Nephron (organoid): ENCODE measurements at regions not wholly inside any gene's neighbourhood (a gene's known extent, or its start where the extent isn't known, plus 50 kb on each side); places are given as distances from the start of the nearest gene placed in this dataset.

Source experiments
- H3K27ac Mint-ChIP-seq, 3 experiments: 2 replicates each; pipeline ENCODE4 v1.8.0; 2020; ENCODE audit warnings: mixed read lengths in 3 of 3, mild to moderate bottlenecking in 2 of 3, moderate library complexity in 1 of 3
- H3K27me3 Mint-ChIP-seq: 2 replicates; pipeline ENCODE4 v1.8.0; 2021; ENCODE audit warnings: low read depth, mild to moderate bottlenecking, moderate library complexity, mixed read lengths
- H3K36me3 Mint-ChIP-seq: 2 replicates; pipeline ENCODE4 v1.8.0; 2020; ENCODE audit warnings: low read depth, mixed read lengths
- H3K4me1 Mint-ChIP-seq: 2 replicates; pipeline ENCODE4 v1.8.0; 2020; ENCODE audit warnings: mixed read lengths
- H3K4me3 Mint-ChIP-seq, 3 experiments: 2 replicates each; pipeline ENCODE4 v1.8.0; 2020; ENCODE audit warnings: mild to moderate bottlenecking in 3 of 3, mixed read lengths in 3 of 3, moderate library complexity in 2 of 3
- H3K9me3 Mint-ChIP-seq: 2 replicates; pipeline ENCODE4 v1.8.0; 2020; ENCODE audit warnings: mixed read lengths
- TF ChIP-seq, protein P1 (sequence below), 3 experiments: fragments of 200-600 bp; sonication (generic); IDR thresholded peaks; one replicate each; pipeline ENCODE4 v1.5.0; 2021; ENCODE audit warnings: antibody characterized with exemption in 3 of 3; ENCODE audit not compliant: unreplicated experiment in 3 of 3

DNA sequence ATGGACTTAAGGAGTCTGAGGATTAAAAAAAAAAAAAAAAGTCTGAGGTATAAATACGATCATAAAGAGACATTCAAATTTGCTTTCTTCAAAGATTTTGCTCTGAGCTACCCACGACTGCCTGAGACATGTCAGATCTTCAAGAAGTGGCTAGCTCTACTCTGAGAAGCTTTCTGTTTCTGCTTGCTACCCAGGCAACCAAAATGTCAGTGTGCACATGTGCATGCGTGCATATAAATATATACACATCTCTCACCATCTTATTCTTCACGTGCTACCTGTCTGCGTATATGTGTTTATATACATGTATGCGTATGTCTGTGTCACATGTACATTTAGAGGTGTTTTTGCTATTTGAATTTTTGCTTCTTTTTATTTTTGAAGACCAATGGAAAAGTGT, 299.6 kb upstream of the STXBP5 start:
- H3K27me3 Mint-ChIP-seq, result peaks cover 6% of the 10 kb centered on the region
- H3K4me1 Mint-ChIP-seq, result peaks cover 30% of the 10 kb centered on the region
- peak overlapping the region in 1 of 3 experiments; percentile 56 for H3K27ac Mint-ChIP-seq
- no peak overlapping the region for H3K4me3 Mint-ChIP-seq
- H3K9me3 Mint-ChIP-seq, result no peaks in the 10 kb centered on the region
- TF ChIP-seq, protein P1, sequence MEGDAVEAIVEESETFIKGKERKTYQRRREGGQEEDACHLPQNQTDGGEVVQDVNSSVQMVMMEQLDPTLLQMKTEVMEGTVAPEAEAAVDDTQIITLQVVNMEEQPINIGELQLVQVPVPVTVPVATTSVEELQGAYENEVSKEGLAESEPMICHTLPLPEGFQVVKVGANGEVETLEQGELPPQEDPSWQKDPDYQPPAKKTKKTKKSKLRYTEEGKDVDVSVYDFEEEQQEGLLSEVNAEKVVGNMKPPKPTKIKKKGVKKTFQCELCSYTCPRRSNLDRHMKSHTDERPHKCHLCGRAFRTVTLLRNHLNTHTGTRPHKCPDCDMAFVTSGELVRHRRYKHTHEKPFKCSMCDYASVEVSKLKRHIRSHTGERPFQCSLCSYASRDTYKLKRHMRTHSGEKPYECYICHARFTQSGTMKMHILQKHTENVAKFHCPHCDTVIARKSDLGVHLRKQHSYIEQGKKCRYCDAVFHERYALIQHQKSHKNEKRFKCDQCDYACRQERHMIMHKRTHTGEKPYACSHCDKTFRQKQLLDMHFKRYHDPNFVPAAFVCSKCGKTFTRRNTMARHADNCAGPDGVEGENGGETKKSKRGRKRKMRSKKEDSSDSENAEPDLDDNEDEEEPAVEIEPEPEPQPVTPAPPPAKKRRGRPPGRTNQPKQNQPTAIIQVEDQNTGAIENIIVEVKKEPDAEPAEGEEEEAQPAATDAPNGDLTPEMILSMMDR (IDR thresholded peaks at IDR 0.05; ENCODE audit: unreplicated experiment in 3 of 3), result no peak
- no peaks in the 10 kb centered on the region for H3K36me3 Mint-ChIP-seq

DNA sequence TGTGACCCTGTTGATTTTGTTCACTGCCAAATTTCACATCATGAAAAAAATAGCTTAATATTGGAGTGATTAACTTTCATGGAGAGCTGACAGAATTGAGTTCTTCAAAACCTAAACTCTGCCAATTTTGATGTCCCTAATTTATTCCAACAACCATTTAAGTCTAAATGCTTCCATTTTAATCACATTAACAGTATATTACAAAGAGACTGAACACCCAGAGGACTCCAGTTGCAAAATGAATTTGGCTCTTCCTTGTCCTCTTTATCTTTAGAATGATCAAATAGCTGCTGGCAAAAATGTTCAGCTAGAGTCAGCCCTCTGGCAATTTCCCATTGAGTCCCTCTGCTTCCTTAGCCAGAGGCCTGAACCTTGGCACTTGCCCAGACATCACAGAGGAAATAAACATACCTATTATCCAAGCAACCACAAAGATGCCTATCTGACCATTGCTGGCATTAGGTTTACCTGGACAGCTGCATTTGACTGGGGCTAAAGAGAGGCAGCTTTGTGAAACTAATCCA, 299.0 kb upstream of the STXBP5 start:
- no peak overlapping the region for H3K4me3 Mint-ChIP-seq
- TF ChIP-seq, protein P1 (IDR thresholded peaks at IDR 0.05; ENCODE audit: unreplicated experiment in 3 of 3), result no peak
- peak overlapping the region in 2 of 3 experiments; percentile 48 to 56 for H3K27ac Mint-ChIP-seq
- H3K4me1 Mint-ChIP-seq, result peaks cover 34% of the 10 kb centered on the region
- H3K36me3 Mint-ChIP-seq, result no peaks in the 10 kb centered on the region
- no peaks in the 10 kb centered on the region for H3K9me3 Mint-ChIP-seq
- H3K27me3 Mint-ChIP-seq, result peaks cover 6% of the 10 kb centered on the region

DNA sequence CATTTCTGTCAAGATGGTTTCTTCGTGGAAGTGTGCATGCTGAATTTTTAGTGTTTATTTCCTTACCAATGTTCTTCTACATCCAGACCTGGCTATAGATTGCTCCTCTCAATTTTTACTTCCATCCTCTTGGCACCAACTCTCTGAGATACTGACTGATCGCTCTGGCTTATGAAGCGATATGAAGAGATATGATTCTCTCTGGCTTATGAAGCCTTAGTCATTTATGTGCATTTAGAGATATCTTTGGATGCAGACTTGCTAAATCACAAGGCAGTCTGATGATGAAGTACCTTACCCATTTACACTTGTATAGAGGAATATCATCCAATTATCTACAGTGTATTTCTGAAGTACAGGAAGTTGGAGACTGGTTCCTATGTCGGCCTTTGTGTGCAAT, 295.4 kb upstream of the STXBP5 start:
- Mint-ChIP-seq H3K27ac (peak overlapping the region; percentile 89 to 92 (median 90)), H3K27me3 (peaks cover 6% of the 10 kb centered on the region), H3K4me1 (peaks cover 52% of the 10 kb centered on the region), H3K9me3 (no peaks in the 10 kb centered on the region), H3K4me3 (no peak overlapping the region), H3K36me3 (no peaks in the 10 kb centered on the region)
- TF ChIP-seq, protein P1 (IDR thresholded peaks at IDR 0.05; ENCODE audit: unreplicated experiment in 3 of 3), result no peak

DNA sequence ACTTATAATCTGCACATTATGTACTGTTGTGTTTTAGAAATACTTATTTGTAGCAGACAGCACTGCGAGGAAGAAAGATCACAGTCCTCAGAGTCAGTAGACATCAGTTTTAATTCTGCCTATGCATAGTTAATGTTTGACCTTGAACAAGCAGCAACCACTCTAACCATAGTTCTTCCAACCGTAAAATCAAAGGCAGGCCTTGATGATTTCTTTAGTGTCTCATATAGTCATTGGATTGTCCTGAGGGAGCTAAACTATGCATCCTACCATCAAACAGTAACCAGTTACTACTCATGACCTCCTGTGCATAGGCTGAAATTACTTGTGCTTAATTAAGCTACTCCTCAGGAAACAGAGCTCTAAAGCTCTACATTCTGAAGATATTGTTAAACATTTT, 294.8 kb upstream of the STXBP5 start:
- TF ChIP-seq, protein P1 (IDR thresholded peaks at IDR 0.05; ENCODE audit: unreplicated experiment in 3 of 3), result no peak
- H3K4me1 Mint-ChIP-seq, result peaks cover 52% of the 10 kb centered on the region
- H3K4me3 Mint-ChIP-seq, result peak overlapping the region in 1 of 3 experiments; percentile 7
- peak overlapping the region; percentile 89 to 92 (median 90) for H3K27ac Mint-ChIP-seq
- no peaks in the 10 kb centered on the region for H3K9me3 Mint-ChIP-seq
- peaks cover 6% of the 10 kb centered on the region for H3K27me3 Mint-ChIP-seq
- H3K36me3 Mint-ChIP-seq, result no peaks in the 10 kb centered on the region

DNA sequence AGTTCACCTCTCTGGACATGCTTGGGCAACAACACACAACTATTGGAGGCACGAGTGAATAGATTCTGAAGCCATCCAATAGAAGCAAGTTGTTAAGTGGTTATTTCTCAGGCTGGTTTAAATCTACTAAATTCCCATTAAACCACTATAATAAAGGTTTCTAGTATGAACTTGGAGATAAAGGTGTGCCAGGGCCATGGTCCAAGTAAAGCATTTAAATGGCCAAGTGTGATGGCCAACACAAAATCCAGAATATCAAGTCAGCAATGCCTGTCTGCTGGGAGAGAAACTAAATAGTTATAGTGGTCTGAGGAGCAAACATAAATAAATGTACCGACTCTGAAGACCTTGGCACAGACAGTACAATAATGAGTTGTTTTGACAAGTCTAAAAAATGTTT, 294.3 kb upstream of the STXBP5 start:
- TF ChIP-seq, protein P1 (IDR thresholded peaks at IDR 0.05; ENCODE audit: unreplicated experiment in 3 of 3), result no peak
- Mint-ChIP-seq H3K4me1 (peaks cover 52% of the 10 kb centered on the region), H3K4me3 (no peak overlapping the region), H3K27ac (peak overlapping the region; percentile 89 to 92 (median 90)), H3K27me3 (peaks cover 6% of the 10 kb centered on the region), H3K36me3 (no peaks in the 10 kb centered on the region), H3K9me3 (no peaks in the 10 kb centered on the region)

DNA sequence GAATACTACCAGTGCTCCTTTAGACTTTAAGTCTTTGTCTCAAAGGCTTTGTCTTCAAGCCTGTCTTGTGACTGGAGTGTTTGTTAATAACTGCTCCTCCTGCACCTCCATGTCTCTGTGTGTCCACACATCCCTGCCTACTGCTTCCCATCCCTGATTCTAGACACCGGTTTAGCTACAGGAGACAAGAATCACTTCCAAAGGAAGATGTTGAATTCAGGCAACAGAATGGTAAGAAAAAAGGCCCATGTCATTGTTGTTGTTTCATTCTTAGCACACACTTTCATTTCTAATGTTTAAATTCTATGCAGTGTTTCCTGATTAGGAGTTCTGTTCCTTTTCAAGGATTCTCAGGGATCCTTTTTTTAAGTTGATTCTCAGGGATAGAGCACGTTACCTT, 293.6 kb upstream of the STXBP5 start:
- Mint-ChIP-seq H3K4me3 (no peak overlapping the region), H3K36me3 (no peaks in the 10 kb centered on the region), H3K27ac (peak overlapping the region; percentile 39 to 89 (median 76)), H3K27me3 (no peaks in the 10 kb centered on the region), H3K4me1 (peaks cover 49% of the 10 kb centered on the region), H3K9me3 (no peaks in the 10 kb centered on the region)
- TF ChIP-seq, protein P1 (IDR thresholded peaks at IDR 0.05; ENCODE audit: unreplicated experiment in 3 of 3), result no peak
